Upper lobe of right lung (tissue), 1 donor: ENCODE measurements at regions not wholly inside any gene's neighbourhood (a gene's known extent, or its start where the extent isn't known, plus 50 kb on each side); places are given as distances from the start of the nearest gene placed in this dataset.
A peak's percentile ranks its signal among the peaks of the same experiment; 100 is the strongest.

Source experiments
- ATAC-seq: fragments of 200-7000 bp; cut with Tn5 transposase; one replicate; pipeline ENCODE4 v1.9.1; 2020; ENCODE audit warnings: mild to moderate bottlenecking, moderate library complexity
- DNase-seq: peaks from one replicate; pipeline ENCODE4 v3.0.0-alpha.2; 2020
- H3K27ac ChIP-seq: fragments of 200-600 bp; one replicate; pipeline ENCODE4 v1.8.0; 2022
- H3K27me3 ChIP-seq: fragments of 200-600 bp; one replicate; pipeline ENCODE4 v1.8.0; 2022; ENCODE audit warnings: mild to moderate bottlenecking
- H3K36me3 ChIP-seq: fragments of 200-600 bp; one replicate; pipeline ENCODE4 v1.8.0; 2022
- H3K4me1 ChIP-seq: fragments of 200-600 bp; one replicate; pipeline ENCODE4 v1.8.0; 2022
- H3K4me3 ChIP-seq: fragments of 200-600 bp; one replicate; pipeline ENCODE4 v1.8.0; 2022; ENCODE audit warnings: mild to moderate bottlenecking
- H3K9me3 ChIP-seq: fragments of 200-600 bp; one replicate; pipeline ENCODE4 v1.8.0; 2022
- CTCF ChIP-seq: fragments of 200-600 bp; IDR thresholded peaks from one replicate; pipeline ENCODE4 v1.8.0; 2022; ENCODE audit warnings: antibody characterized with exemption
- intact Hi-C: fragments of 100-400 bp; cut with DNase I; formaldehyde crosslinking; loops from one replicate; pipeline ENCODE4 v1.11.0; 2022
- donor health status: DM: no; HTN: yes; CAD: no; lungs with severe emphysema.

GRCh38 chr6:63063631-63064271 is 147.5 kb upstream of the FKBP1C start:
- ATAC-seq = no peak
- no peak for DNase-seq
- intact Hi-C loops = no loop called here
- no peak for TF ChIP-seq CTCF
- no peaks in the 10 kb centered on the region for H3K4me1 ChIP-seq
- no peaks in the 10 kb centered on the region for H3K27me3 ChIP-seq
- H3K27ac ChIP-seq = no peak overlapping the region
- H3K36me3 ChIP-seq = no peaks in the 10 kb centered on the region
- no peaks in the 10 kb centered on the region for H3K9me3 ChIP-seq
- H3K4me3 ChIP-seq = no peak overlapping the region

- TF ChIP-seq CTCF = peak; percentile 29
- DNase-seq (no peak), ATAC-seq (peak; percentile 62)
- Histone ChIP-seq H3K27me3 (no peaks in the 10 kb centered on the region), H3K27ac (no peak overlapping the region), H3K36me3 (no peaks in the 10 kb centered on the region), H3K4me3 (no peak overlapping the region), H3K9me3 (no peaks in the 10 kb centered on the region), H3K4me1 (no peaks in the 10 kb centered on the region)
- intact Hi-C loops = no loop called here
These were observed 145.1 kb upstream of the FKBP1C start for GRCh38 chr6:63066055-63066704.

GRCh38 chr6:63094947-63095346 is 116.3 kb upstream of the FKBP1C start:
- H3K27me3 ChIP-seq = no peaks in the 10 kb centered on the region
- no peak for DNase-seq
- no peaks in the 10 kb centered on the region for H3K9me3 ChIP-seq
- no peak for TF ChIP-seq CTCF
- no peak overlapping the region for H3K27ac ChIP-seq
- intact Hi-C loops = no loop called here
- no peaks in the 10 kb centered on the region for H3K36me3 ChIP-seq
- H3K4me3 ChIP-seq = no peak overlapping the region
- no peaks in the 10 kb centered on the region for H3K4me1 ChIP-seq
- no peak for ATAC-seq

GRCh38 chr6:63097222-63097621 is 114.0 kb upstream of the FKBP1C start:
- H3K9me3 ChIP-seq = no peaks in the 10 kb centered on the region
- DNase-seq (no peak), ATAC-seq (no peak)
- no peak overlapping the region for H3K27ac ChIP-seq
- TF ChIP-seq CTCF = no peak
- no peaks in the 10 kb centered on the region for H3K27me3 ChIP-seq
- no peak overlapping the region for H3K4me3 ChIP-seq
- H3K4me1 ChIP-seq = no peaks in the 10 kb centered on the region
- H3K36me3 ChIP-seq = no peaks in the 10 kb centered on the region
- intact Hi-C loops = no loop called here

- H3K4me1 ChIP-seq = no peaks in the 10 kb centered on the region
- H3K27ac ChIP-seq = no peak overlapping the region
- H3K9me3 ChIP-seq = no peaks in the 10 kb centered on the region
- H3K36me3 ChIP-seq = no peaks in the 10 kb centered on the region
- no peak overlapping the region for H3K4me3 ChIP-seq
- no peak for TF ChIP-seq CTCF
- intact Hi-C loops = no loop called here
- ATAC-seq = no peak
- DNase-seq = no peak
- H3K27me3 ChIP-seq = no peaks in the 10 kb centered on the region
These were observed 112.5 kb upstream of the FKBP1C start for GRCh38 chr6:63098789-63099188.
